Motor neuron (in vitro differentiated cells): ENCODE measurements at regions not wholly inside any gene's neighbourhood (a gene's known extent, or its start where the extent isn't known, plus 50 kb on each side); places are given as distances from the start of the nearest gene placed in this dataset.

Experiments used
- ATAC-seq, 8 experiments: fragments of 200-7000 bp; cut with Tn5 transposase; replicated peaks in 6 of 8; 2 replicates each; pipeline ENCODE4 v1.8.0; 2021; ENCODE audit warnings: mild to moderate bottlenecking in 8 of 8, moderate library complexity in 8 of 8
- H3K27ac ChIP-seq, 2 donors: fragments of 250-450 bp; sonication (Bioruptor Pico); 2 replicates each; pipeline ENCODE4 v1.9.0; 2021; ENCODE audit warnings: antibody characterized with exemption in 2 of 2, mild to moderate bottlenecking in 2 of 2, moderate library complexity in 1 of 2
- H3K4me1 ChIP-seq, 2 donors: fragments of 250-450 bp; sonication (Bioruptor Pico); replicated peaks in 1 of 2; 2 replicates each; pipeline ENCODE4 v1.6.1; 2021; ENCODE audit warnings: antibody characterized with exemption in 2 of 2, mild to moderate bottlenecking in 2 of 2, moderate library complexity in 1 of 2
- H3K4me3 ChIP-seq, 5 donors: fragments of 250-450 bp; sonication (Bioruptor Pico); 2 replicates each; pipeline ENCODE4 v1.9.0; 2021; ENCODE audit warnings: antibody characterized with exemption in 5 of 5, mild to moderate bottlenecking in 5 of 5, moderate library complexity in 4 of 5
- WGBS, 10 experiments: fragments of 450-650 bp; shearing (Covaris generic); methylation state at CpG; one replicate each; pipeline ENCODE4 v1.0.0; 2022; 5-methylcytosine and 5-hydroxymethylcytosine counted together
- in situ Hi-C, 9 experiments: fragments of 400-800 bp; cut with MboI; loops; one replicate each; pipeline ENCODE4 v1.15.0; 2021; ENCODE audit warnings: low sequenced_read_pairs in 9 of 9, low pct_unique_long_range_greater_than_20kb in 2 of 9; ENCODE audit not compliant: unreplicated experiment in 9 of 9

GRCh38 chrX:9267415-9267814 is 197.4 kb upstream of the TBL1X start:
- no peak for ATAC-seq
- Histone ChIP-seq H3K4me3 (no peak overlapping the region), H3K4me1 (no peaks in the 10 kb centered on the region), H3K27ac (no peak overlapping the region)
- 43 to 100% (median 86%) methylated on average over 1 to 2 of the region's 6 CpGs; no CpG with 5 or more reads in 6 of the 10 experiments for whole genome bisulfite sequencing, 10 experiments
- in situ Hi-C loops, result no loop called here

GRCh38 chrX:9269134-9269533 is 195.7 kb upstream of the TBL1X start:
- in situ Hi-C loops, result no loop called here
- H3K4me1 ChIP-seq, result no peaks in the 10 kb centered on the region
- no peak for ATAC-seq
- 33% methylated on average over 2 of the region's 4 CpGs; no CpG with 5 or more reads in 9 of the 10 experiments for WGBS, 10 experiments
- H3K27ac ChIP-seq, result no peak overlapping the region
- no peak overlapping the region for H3K4me3 ChIP-seq

GRCh38 chrX:9271789-9272525 is 192.9 kb upstream of the TBL1X start:
- H3K4me1 ChIP-seq, result no peaks in the 10 kb centered on the region
- ATAC-seq, result peak in 3 of 8 experiments; percentile 97 to 99 (median 98)
- 0 to 100% (median 85%) methylated on average over 2 to 12 of the region's 13 CpGs; no CpG with 5 or more reads in 6 of the 10 experiments for WGBS, 10 experiments

GRCh38 chrX:9273744-9274143 is 191.1 kb upstream of the TBL1X start:
- no peaks in the 10 kb centered on the region for H3K4me1 ChIP-seq
- no peak overlapping the region for H3K27ac ChIP-seq
- no peak for ATAC-seq
- no peak overlapping the region for H3K4me3 ChIP-seq
- in situ Hi-C loops, result no loop called here
- WGBS, 10 experiments, result 51 to 100% (median 95%) methylated on average over 1 of the region's 1 CpG; no CpG with 5 or more reads in 1 of the 10 experiments

More at GRCh38 chrX:9271789-9272525, 192.9 kb upstream of the TBL1X start:
- Histone ChIP-seq H3K27ac (no peak overlapping the region), H3K4me3 (no peak overlapping the region)
- in situ Hi-C loops, result no loop called here

GRCh38 chrX:9278475-9279233 is 186.2 kb upstream of the TBL1X start:
- Histone ChIP-seq H3K4me1 (no peaks in the 10 kb centered on the region), H3K4me3 (no peak overlapping the region), H3K27ac (no peak overlapping the region)
- peak in 2 of 8 experiments; percentile 37 for ATAC-seq
- 0 to 100% (median 65%) methylated on average over 1 to 6 of the region's 7 CpGs; no CpG with 5 or more reads in 2 of the 10 experiments for WGBS, 10 experiments
- in situ Hi-C loops, result no loop called here

- no peaks in the 10 kb centered on the region for H3K4me1 ChIP-seq
- in situ Hi-C loops, result no loop called here
- H3K4me3 ChIP-seq, result no peak overlapping the region
- ATAC-seq, result peak in 2 of 8 experiments; percentile 14 to 22
- H3K27ac ChIP-seq, result no peak overlapping the region
- WGBS, 10 experiments, result 0 to 100% (median 51%) methylated on average over 1 to 3 of the region's 3 CpGs; no CpG with 5 or more reads in 6 of the 10 experiments
Measured at GRCh38 chrX:9279234-9279544, 185.7 kb upstream of the TBL1X start.

- in situ Hi-C loops, result no loop called here
- no peak for ATAC-seq
- no peak overlapping the region for H3K4me3 ChIP-seq
- H3K27ac ChIP-seq, result no peak overlapping the region
- no peaks in the 10 kb centered on the region for H3K4me1 ChIP-seq
- WGBS, 10 experiments, result 80 to 100% (median 87%) methylated on average over 1 to 6 of the region's 6 CpGs; no CpG with 5 or more reads in 7 of the 10 experiments
Measured at GRCh38 chrX:9280831-9281230, 184.0 kb upstream of the TBL1X start.

GRCh38 chrX:9282325-9282724 is 182.5 kb upstream of the TBL1X start:
- H3K27ac ChIP-seq, result no peak overlapping the region
- no peak overlapping the region for H3K4me3 ChIP-seq
- WGBS, 10 experiments, result 0 to 70% (median 42%) methylated on average over 1 to 2 of the region's 2 CpGs; no CpG with 5 or more reads in 6 of the 10 experiments
- in situ Hi-C loops, result no loop called here
- H3K4me1 ChIP-seq, result no peaks in the 10 kb centered on the region
- no peak for ATAC-seq

GRCh38 chrX:9285342-9285771 is 179.5 kb upstream of the TBL1X start:
- H3K4me3 ChIP-seq, result no peak overlapping the region
- in situ Hi-C loops, result no loop called here
- 82 to 88% (median 83%) methylated on average over 2 to 5 of the region's 7 CpGs; no CpG with 5 or more reads in 7 of the 10 experiments for WGBS, 10 experiments

GRCh38 chrX:9286234-9286633 is 178.6 kb upstream of the TBL1X start:
- in situ Hi-C loops, result no loop called here
- WGBS, 10 experiments, result 20 to 93% (median 80%) methylated on average over 1 to 2 of the region's 3 CpGs; no CpG with 5 or more reads in 5 of the 10 experiments
- peaks cover 5 to 14% of the 10 kb centered on the region in 2 donors for H3K4me1 ChIP-seq
- no peak overlapping the region for H3K4me3 ChIP-seq
- H3K27ac ChIP-seq, result no peak overlapping the region
- ATAC-seq, result no peak

More at GRCh38 chrX:9285342-9285771, 179.5 kb upstream of the TBL1X start:
- H3K27ac ChIP-seq, result no peak overlapping the region
- no peak for ATAC-seq
- H3K4me1 ChIP-seq, result peaks cover 0 to 7% of the 10 kb centered on the region in 2 donors

- 3 to 58% (median 27%) methylated on average over 2 to 8 of the region's 22 CpGs; no CpG with 5 or more reads in 5 of the 10 experiments for WGBS, 10 experiments
- in situ Hi-C loops, result no loop called here
- Histone ChIP-seq H3K4me3 (no peak overlapping the region), H3K4me1 (peaks cover 24 to 39% of the 10 kb centered on the region in 2 donors), H3K27ac (no peak overlapping the region)
- ATAC-seq, result peak in 5 of 8 experiments; percentile 72 to 91 (median 89)
Measured at GRCh38 chrX:9291629-9292028, 173.2 kb upstream of the TBL1X start.

GRCh38 chrX:9293051-9293496 is 171.8 kb upstream of the TBL1X start:
- 8% methylated on average over 9 of the region's 18 CpGs; no CpG with 5 or more reads in 9 of the 10 experiments for WGBS, 10 experiments
- Histone ChIP-seq H3K4me3 (no peak overlapping the region), H3K4me1 (peaks cover 24 to 39% of the 10 kb centered on the region in 2 donors), H3K27ac (no peak overlapping the region)
- in situ Hi-C loops, result no loop called here
- ATAC-seq, result peak in 5 of 8 experiments; percentile 22 to 57 (median 51)

- 63 to 100% (median 68%) methylated on average over 1 to 4 of the region's 6 CpGs; no CpG with 5 or more reads in 7 of the 10 experiments for WGBS, 10 experiments
- Histone ChIP-seq H3K4me1 (peaks cover 24 to 34% of the 10 kb centered on the region in 2 donors), H3K27ac (no peak overlapping the region), H3K4me3 (no peak overlapping the region)
- no peak for ATAC-seq
- in situ Hi-C loops, result no loop called here
Measured at GRCh38 chrX:9293903-9294302, 171.0 kb upstream of the TBL1X start.
